ENCODE measurements at regions not wholly inside any gene's neighbourhood (a gene's known extent, or its start where the extent isn't known, plus 50 kb on each side); places are given as distances from the start of the nearest gene placed in this dataset.
"Not testable (repeated sequence)": the region's sequence is repeated elsewhere in the genome, so short reads cannot be mapped to it uniquely, and the experiment has no call there.

- TF ChIP-seq CTCF (CRISPR knock-in tag; IDR thresholded peaks at IDR 0.05); TEF (CRISPR knock-in tag; IDR thresholded peaks at IDR 0.05); ZNF18 (CRISPR knock-in tag; IDR thresholded peaks at IDR 0.05; ENCODE audit: insufficient replicate concordance); ZBTB49 (CRISPR knock-in tag; IDR thresholded peaks at IDR 0.05; ENCODE audit: borderline replicate concordance): not testable (repeated sequence)
Measured at GRCh38 chr14:105770619-105771216, 244.3 kb downstream of the TMEM121 start.

All from HepG2 (cell line).